Mammary epithelial cell (primary cell): ENCODE measurements at regions not wholly inside any gene's neighbourhood (a gene's known extent, or its start where the extent isn't known, plus 50 kb on each side); places are given as distances from the start of the nearest gene placed in this dataset.

ENCODE experiments used
- EZH2 ChIP-seq: IDR thresholded peaks from 2 replicates; pipeline ENCODE4 v1.6.1; 2012; ENCODE audit warnings: low read length, inconsistent platforms, borderline replicate concordance
- TF ChIP-seq, protein P1 (sequence below), 2 donors: IDR thresholded peaks in 1 of 2; conservative IDR thresholded peaks in 1 of 2; 2 replicates each; pipeline ENCODE4 v1.5.1; 2011 to 2012; ENCODE audit warnings: inconsistent platforms in 2 of 2, low read length in 2 of 2, mild to moderate bottlenecking in 2 of 2, control low read depth in 1 of 2, low read depth in 1 of 2; ENCODE audit not compliant: insufficient read depth in 1 of 2; ENCODE audit errors: extremely low read depth in 1 of 2

DNA sequence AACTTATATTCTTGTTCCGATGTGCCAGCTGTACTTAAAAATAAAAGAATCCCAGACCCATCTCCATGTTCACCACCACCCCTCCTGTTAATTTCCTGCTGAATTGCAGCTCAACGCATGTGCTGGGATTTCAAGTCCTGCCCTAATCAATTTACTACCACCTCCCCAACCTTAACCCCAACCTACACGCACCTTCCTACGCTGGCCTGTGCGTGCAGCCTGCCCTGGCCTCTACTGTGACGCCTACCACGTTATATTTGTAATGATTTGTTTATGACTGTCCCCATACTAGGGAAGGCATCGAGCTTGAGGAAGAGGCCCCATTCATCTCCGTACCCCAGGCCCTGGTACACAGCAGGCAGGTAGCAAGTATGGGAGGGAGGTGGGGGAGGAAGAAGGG lies 251.1 kb downstream of the MRTFB start:
- TF ChIP-seq, protein P1, sequence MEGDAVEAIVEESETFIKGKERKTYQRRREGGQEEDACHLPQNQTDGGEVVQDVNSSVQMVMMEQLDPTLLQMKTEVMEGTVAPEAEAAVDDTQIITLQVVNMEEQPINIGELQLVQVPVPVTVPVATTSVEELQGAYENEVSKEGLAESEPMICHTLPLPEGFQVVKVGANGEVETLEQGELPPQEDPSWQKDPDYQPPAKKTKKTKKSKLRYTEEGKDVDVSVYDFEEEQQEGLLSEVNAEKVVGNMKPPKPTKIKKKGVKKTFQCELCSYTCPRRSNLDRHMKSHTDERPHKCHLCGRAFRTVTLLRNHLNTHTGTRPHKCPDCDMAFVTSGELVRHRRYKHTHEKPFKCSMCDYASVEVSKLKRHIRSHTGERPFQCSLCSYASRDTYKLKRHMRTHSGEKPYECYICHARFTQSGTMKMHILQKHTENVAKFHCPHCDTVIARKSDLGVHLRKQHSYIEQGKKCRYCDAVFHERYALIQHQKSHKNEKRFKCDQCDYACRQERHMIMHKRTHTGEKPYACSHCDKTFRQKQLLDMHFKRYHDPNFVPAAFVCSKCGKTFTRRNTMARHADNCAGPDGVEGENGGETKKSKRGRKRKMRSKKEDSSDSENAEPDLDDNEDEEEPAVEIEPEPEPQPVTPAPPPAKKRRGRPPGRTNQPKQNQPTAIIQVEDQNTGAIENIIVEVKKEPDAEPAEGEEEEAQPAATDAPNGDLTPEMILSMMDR (conservative IDR thresholded peaks at IDR 0.05 in 1 of 2, IDR thresholded peaks at IDR 0.05 in 1 of 2; ENCODE audit: extremely low read depth in 1 of 2, insufficient read depth in 1 of 2, low read depth in 1 of 2, low read length in 2 of 2), result no peak
- TF ChIP-seq EZH2, result no peak
